ENCODE measurements at regions not wholly inside any gene's neighbourhood (a gene's known extent, or its start where the extent isn't known, plus 50 kb on each side); places are given as distances from the start of the nearest gene placed in this dataset.

DNA sequence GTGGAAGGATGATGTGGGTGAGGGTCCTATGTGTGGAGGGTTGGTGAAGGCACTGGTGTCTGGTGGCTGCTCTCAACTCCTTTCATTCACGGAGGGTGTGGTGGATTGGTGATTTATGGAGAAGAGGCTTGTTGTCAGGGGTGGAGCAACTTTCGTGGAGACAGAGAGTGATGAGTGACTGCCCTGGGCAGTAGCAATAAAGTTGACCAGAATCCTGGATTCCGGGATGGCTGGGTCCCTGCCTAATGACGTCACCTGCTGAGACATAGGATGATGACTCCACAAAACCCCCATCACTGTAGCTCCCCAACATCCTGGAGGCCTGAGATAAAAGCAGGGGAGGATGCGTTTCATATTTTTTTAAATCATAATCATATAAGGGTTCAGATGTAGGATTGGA, 193.0 kb downstream of the ACKR3 start:
- TF ChIP-seq, protein P1, sequence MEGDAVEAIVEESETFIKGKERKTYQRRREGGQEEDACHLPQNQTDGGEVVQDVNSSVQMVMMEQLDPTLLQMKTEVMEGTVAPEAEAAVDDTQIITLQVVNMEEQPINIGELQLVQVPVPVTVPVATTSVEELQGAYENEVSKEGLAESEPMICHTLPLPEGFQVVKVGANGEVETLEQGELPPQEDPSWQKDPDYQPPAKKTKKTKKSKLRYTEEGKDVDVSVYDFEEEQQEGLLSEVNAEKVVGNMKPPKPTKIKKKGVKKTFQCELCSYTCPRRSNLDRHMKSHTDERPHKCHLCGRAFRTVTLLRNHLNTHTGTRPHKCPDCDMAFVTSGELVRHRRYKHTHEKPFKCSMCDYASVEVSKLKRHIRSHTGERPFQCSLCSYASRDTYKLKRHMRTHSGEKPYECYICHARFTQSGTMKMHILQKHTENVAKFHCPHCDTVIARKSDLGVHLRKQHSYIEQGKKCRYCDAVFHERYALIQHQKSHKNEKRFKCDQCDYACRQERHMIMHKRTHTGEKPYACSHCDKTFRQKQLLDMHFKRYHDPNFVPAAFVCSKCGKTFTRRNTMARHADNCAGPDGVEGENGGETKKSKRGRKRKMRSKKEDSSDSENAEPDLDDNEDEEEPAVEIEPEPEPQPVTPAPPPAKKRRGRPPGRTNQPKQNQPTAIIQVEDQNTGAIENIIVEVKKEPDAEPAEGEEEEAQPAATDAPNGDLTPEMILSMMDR (conservative IDR thresholded peaks at IDR 0.05 in 1 of 2, IDR thresholded peaks at IDR 0.05 in 1 of 2; ENCODE audit: low read depth in 1 of 2, low read length in 2 of 2), result no peak
- TF ChIP-seq EZH2 (IDR thresholded peaks at IDR 0.05; ENCODE audit: low read length, missing control alignments), result no peak

All from fibroblast of lung (primary cell).